Liver (tissue), 8 donors: ENCODE measurements at regions not wholly inside any gene's neighbourhood (a gene's known extent, or its start where the extent isn't known, plus 50 kb on each side); places are given as distances from the start of the nearest gene placed in this dataset.

Source experiments
- DNase-seq: peaks from one replicate; pipeline ENCODE4 v3.0.0-alpha.2; 2017; ENCODE audit warnings: low spot score
- H3K27ac ChIP-seq, 2 donors: one replicate each; pipeline ENCODE4 v1.7.0; 2013; ENCODE audit warnings: inconsistent platforms in 2 of 2, low read length in 2 of 2, control low read depth in 1 of 2, low read depth in 1 of 2, mild to moderate bottlenecking in 1 of 2
- H3K27me3 ChIP-seq, 4 donors: one replicate each; pipeline versions ENCODE4 v1.6.1 to v1.7.0; 2013; ENCODE audit warnings: low read length in 3 of 4, inconsistent platforms in 1 of 4, mild to moderate bottlenecking in 1 of 4, moderate library complexity in 1 of 4; ENCODE audit not compliant: control insufficient read depth in 4 of 4, insufficient read depth in 4 of 4
- H3K36me3 ChIP-seq, 4 donors: one replicate each; pipeline versions ENCODE4 v1.6.1 to v1.7.0; 2013; ENCODE audit warnings: low read length in 3 of 4, mild to moderate bottlenecking in 3 of 4, low read depth in 1 of 4, moderate library complexity in 1 of 4; ENCODE audit not compliant: control insufficient read depth in 4 of 4, insufficient read depth in 3 of 4
- H3K4me1 ChIP-seq, 4 donors: one replicate each; pipeline versions ENCODE4 v1.6.1 to v1.7.0; 2013; ENCODE audit warnings: low read length in 3 of 4, mild to moderate bottlenecking in 3 of 4, moderate library complexity in 1 of 4; ENCODE audit not compliant: control insufficient read depth in 4 of 4, insufficient read depth in 4 of 4
- H3K4me3 ChIP-seq, 3 donors: one replicate each; pipeline versions ENCODE4 v1.6.1 to v1.7.0; 2013; ENCODE audit warnings: low read length in 3 of 3, control low read depth in 1 of 3, low read depth in 1 of 3, mild to moderate bottlenecking in 1 of 3
- H3K9ac ChIP-seq, 2 donors: one replicate each; pipeline ENCODE4 v1.7.0; 2013; ENCODE audit warnings: low read length in 2 of 2, mild to moderate bottlenecking in 2 of 2, moderate library complexity in 2 of 2, control low read depth in 1 of 2, low read depth in 1 of 2
- H3K9me3 ChIP-seq, 4 donors: one replicate each; pipeline versions ENCODE4 v1.6.1 to v1.7.0; 2013; ENCODE audit warnings: low read length in 3 of 4; ENCODE audit not compliant: control insufficient read depth in 4 of 4
- EGR1 ChIP-seq, 2 donors: IDR thresholded peaks; 2 replicates each; pipeline ENCODE4 v1.6.1; 2016 to 2018; ENCODE audit warnings: antibody characterized with exemption in 2 of 2, low read depth in 2 of 2
- FOXA1 ChIP-seq: IDR thresholded peaks from 2 replicates; pipeline ENCODE4 v1.6.1; 2016; ENCODE audit warnings: antibody characterized with exemption
- FOXA2 ChIP-seq: IDR thresholded peaks from 2 replicates; pipeline ENCODE4 v1.6.1; 2016; ENCODE audit warnings: antibody characterized with exemption
- GABPA ChIP-seq, 2 donors: IDR thresholded peaks in 1 of 2; conservative IDR thresholded peaks in 1 of 2; 2 replicates each; pipeline ENCODE4 v1.6.1; 2016; ENCODE audit warnings: antibody characterized with exemption in 2 of 2, mild to moderate bottlenecking in 1 of 2, moderate library complexity in 1 of 2
- HNF4A ChIP-seq, 2 donors: conservative IDR thresholded peaks; 2 replicates each; pipeline ENCODE4 v1.6.1; 2016; ENCODE audit warnings: antibody characterized with exemption in 2 of 2, mild to moderate bottlenecking in 2 of 2
- HNF4G ChIP-seq: IDR thresholded peaks from 2 replicates; pipeline ENCODE4 v1.6.1; 2016; ENCODE audit warnings: antibody characterized with exemption
- JUND ChIP-seq, 2 donors: IDR thresholded peaks; 2 replicates each; pipeline ENCODE4 v1.6.1; 2016; ENCODE audit warnings: antibody characterized with exemption in 2 of 2
- MAX ChIP-seq: IDR thresholded peaks from 2 replicates; pipeline ENCODE4 v1.6.1; 2016; ENCODE audit warnings: antibody characterized with exemption
- NR2F2 ChIP-seq: IDR thresholded peaks from 2 replicates; pipeline ENCODE4 v1.6.1; 2016; ENCODE audit warnings: antibody characterized with exemption
- RAD21 ChIP-seq, 2 donors: IDR thresholded peaks; 2 replicates each; pipeline ENCODE4 v1.6.1; 2016; ENCODE audit warnings: antibody characterized with exemption in 2 of 2, mild to moderate bottlenecking in 2 of 2
- RXRA ChIP-seq, 2 donors: IDR thresholded peaks; 2 replicates each; pipeline ENCODE4 v1.6.1; 2017 to 2018; ENCODE audit warnings: antibody characterized with exemption in 2 of 2, mild to moderate bottlenecking in 1 of 2
- SP1 ChIP-seq: IDR thresholded peaks from 2 replicates; pipeline ENCODE4 v1.6.1; 2018; ENCODE audit warnings: antibody characterized with exemption, mild to moderate bottlenecking
- TAF1 ChIP-seq: conservative IDR thresholded peaks from 2 replicates; pipeline ENCODE4 v1.6.1; 2016; ENCODE audit warnings: antibody characterized with exemption, mild to moderate bottlenecking
- YY1 ChIP-seq: IDR thresholded peaks from 2 replicates; pipeline ENCODE4 v1.6.1; 2016; ENCODE audit warnings: antibody characterized with exemption, mild to moderate bottlenecking
- ZBTB33 ChIP-seq: IDR thresholded peaks from 2 replicates; pipeline ENCODE4 v1.6.1; 2016; ENCODE audit warnings: antibody characterized with exemption
- WGBS: extraction: QIAGEN DNeasy Blood & Tissue Kit; methylation state at CpG from one replicate; pipeline ENCODE4 v1.1.7; 2013; 5-methylcytosine and 5-hydroxymethylcytosine counted together
- TF ChIP-seq, protein P1 (sequence below): IDR thresholded peaks from 2 replicates; pipeline ENCODE4 v1.6.1; 2016; ENCODE audit warnings: antibody characterized with exemption, mild to moderate bottlenecking
- TF ChIP-seq, protein P2 (sequence below): fragments of 150-350 bp; IDR thresholded peaks from 2 replicates; pipeline ENCODE4 v1.5.1; 2017; ENCODE audit warnings: improper control_type of control experiment, low read depth, low read length; ENCODE audit not compliant: missing input control
- TF ChIP-seq, protein P3 (sequence below): IDR thresholded peaks from 2 replicates; pipeline ENCODE4 v1.6.1; 2016; ENCODE audit warnings: antibody characterized with exemption
- donor health status: healthy.
- donor health status: healthy.
- donor health status: healthy.
- donor health status: healthy.
- donor health status: healthy.

DNA sequence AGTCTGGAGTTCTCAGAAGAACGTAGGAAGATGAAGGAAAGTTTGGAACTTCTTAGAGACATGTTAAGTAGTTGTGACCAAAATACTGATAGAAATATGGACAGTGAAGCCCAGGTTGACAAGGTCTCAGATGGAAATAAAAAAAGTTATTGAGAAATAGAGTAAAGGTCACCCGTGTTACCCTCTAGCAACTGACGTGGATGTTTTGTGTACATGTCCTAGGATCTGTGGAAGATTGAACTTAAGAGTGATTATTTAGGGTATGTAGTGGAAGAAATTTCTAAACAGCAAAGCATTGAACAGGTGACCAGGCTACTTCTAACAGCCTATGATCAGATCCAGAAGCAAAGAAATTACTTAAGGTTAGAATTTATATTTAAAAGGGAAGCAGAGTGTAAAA is 1020.4 kb downstream of the FSTL5 start:
- no peak overlapping the region for H3K9ac ChIP-seq
- no peaks in the 10 kb centered on the region for H3K27me3 ChIP-seq
- H3K9me3 ChIP-seq: no peaks in the 10 kb centered on the region
- no peak overlapping the region for H3K27ac ChIP-seq
- TF ChIP-seq SP1 (peak; percentile 65), RXRA (IDR thresholded peaks at IDR 0.05) (peak; percentile 50 to 54), GABPA (IDR thresholded peaks at IDR 0.05 in 1 of 2, conservative IDR thresholded peaks at IDR 0.05 in 1 of 2) (no peak), EGR1 (IDR thresholded peaks at IDR 0.05; ENCODE audit: low read depth in 2 of 2) (no peak), RAD21 (IDR thresholded peaks at IDR 0.05) (no peak), HNF4A (conservative IDR thresholded peaks at IDR 0.05) (peak; percentile 70 to 71)
- H3K4me1 ChIP-seq: peaks cover 0 to 7% (median 3%) of the 10 kb centered on the region in 4 donors
- WGBS: 59% methylated on average over 3 of the region's 3 CpGs
- DNase-seq: no peak
- H3K4me3 ChIP-seq: no peak overlapping the region
- H3K36me3 ChIP-seq: no peaks in the 10 kb centered on the region

GRCh38 chr4:161134795-161135194 is 1029.0 kb downstream of the FSTL5 start:
- no peak for DNase-seq
- Histone ChIP-seq H3K27ac (no peak overlapping the region), H3K4me3 (no peak overlapping the region), H3K36me3 (no peaks in the 10 kb centered on the region), H3K9ac (no peak overlapping the region), H3K9me3 (peaks cover 0 to 3% (median 0%) of the 10 kb centered on the region in 4 donors), H3K27me3 (no peaks in the 10 kb centered on the region), H3K4me1 (peaks cover 1 to 12% (median 9%) of the 10 kb centered on the region in 4 donors)
- TF ChIP-seq YY1: peak; percentile 50
- TF ChIP-seq, protein P1, sequence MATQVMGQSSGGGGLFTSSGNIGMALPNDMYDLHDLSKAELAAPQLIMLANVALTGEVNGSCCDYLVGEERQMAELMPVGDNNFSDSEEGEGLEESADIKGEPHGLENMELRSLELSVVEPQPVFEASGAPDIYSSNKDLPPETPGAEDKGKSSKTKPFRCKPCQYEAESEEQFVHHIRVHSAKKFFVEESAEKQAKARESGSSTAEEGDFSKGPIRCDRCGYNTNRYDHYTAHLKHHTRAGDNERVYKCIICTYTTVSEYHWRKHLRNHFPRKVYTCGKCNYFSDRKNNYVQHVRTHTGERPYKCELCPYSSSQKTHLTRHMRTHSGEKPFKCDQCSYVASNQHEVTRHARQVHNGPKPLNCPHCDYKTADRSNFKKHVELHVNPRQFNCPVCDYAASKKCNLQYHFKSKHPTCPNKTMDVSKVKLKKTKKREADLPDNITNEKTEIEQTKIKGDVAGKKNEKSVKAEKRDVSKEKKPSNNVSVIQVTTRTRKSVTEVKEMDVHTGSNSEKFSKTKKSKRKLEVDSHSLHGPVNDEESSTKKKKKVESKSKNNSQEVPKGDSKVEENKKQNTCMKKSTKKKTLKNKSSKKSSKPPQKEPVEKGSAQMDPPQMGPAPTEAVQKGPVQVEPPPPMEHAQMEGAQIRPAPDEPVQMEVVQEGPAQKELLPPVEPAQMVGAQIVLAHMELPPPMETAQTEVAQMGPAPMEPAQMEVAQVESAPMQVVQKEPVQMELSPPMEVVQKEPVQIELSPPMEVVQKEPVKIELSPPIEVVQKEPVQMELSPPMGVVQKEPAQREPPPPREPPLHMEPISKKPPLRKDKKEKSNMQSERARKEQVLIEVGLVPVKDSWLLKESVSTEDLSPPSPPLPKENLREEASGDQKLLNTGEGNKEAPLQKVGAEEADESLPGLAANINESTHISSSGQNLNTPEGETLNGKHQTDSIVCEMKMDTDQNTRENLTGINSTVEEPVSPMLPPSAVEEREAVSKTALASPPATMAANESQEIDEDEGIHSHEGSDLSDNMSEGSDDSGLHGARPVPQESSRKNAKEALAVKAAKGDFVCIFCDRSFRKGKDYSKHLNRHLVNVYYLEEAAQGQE: peak; percentile 48
- TF ChIP-seq SP1: peak; percentile 83
- TF ChIP-seq FOXA2: peak; percentile 91
- TF ChIP-seq, protein P2, sequence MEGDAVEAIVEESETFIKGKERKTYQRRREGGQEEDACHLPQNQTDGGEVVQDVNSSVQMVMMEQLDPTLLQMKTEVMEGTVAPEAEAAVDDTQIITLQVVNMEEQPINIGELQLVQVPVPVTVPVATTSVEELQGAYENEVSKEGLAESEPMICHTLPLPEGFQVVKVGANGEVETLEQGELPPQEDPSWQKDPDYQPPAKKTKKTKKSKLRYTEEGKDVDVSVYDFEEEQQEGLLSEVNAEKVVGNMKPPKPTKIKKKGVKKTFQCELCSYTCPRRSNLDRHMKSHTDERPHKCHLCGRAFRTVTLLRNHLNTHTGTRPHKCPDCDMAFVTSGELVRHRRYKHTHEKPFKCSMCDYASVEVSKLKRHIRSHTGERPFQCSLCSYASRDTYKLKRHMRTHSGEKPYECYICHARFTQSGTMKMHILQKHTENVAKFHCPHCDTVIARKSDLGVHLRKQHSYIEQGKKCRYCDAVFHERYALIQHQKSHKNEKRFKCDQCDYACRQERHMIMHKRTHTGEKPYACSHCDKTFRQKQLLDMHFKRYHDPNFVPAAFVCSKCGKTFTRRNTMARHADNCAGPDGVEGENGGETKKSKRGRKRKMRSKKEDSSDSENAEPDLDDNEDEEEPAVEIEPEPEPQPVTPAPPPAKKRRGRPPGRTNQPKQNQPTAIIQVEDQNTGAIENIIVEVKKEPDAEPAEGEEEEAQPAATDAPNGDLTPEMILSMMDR: no peak
- TF ChIP-seq MAX: peak; percentile 27
- TF ChIP-seq NR2F2: no peak
- peak; percentile 70 to 71 for TF ChIP-seq RXRA (IDR thresholded peaks at IDR 0.05)
- TF ChIP-seq HNF4A (conservative IDR thresholded peaks at IDR 0.05): peak; percentile 60 to 62
- TF ChIP-seq JUND (IDR thresholded peaks at IDR 0.05): peak in 1 of 2 donors; percentile 41
- no peak for TF ChIP-seq EGR1 (IDR thresholded peaks at IDR 0.05; ENCODE audit: low read depth in 2 of 2)
- no peak for TF ChIP-seq GABPA (IDR thresholded peaks at IDR 0.05 in 1 of 2, conservative IDR thresholded peaks at IDR 0.05 in 1 of 2)
- TF ChIP-seq HNF4G: peak; percentile 19
- TF ChIP-seq, protein P3, sequence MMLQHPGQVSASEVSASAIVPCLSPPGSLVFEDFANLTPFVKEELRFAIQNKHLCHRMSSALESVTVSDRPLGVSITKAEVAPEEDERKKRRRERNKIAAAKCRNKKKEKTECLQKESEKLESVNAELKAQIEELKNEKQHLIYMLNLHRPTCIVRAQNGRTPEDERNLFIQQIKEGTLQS: no peak
- TF ChIP-seq RAD21 (IDR thresholded peaks at IDR 0.05): peak; percentile 32 to 36
- TF ChIP-seq FOXA1: peak; percentile 79
- peak; percentile 48 for TF ChIP-seq ZBTB33
- TF ChIP-seq TAF1: no peak
- 23% methylated on average over 2 of the region's 2 CpGs for WGBS
